ENCODE measurements at regions not wholly inside any gene's neighbourhood (a gene's known extent, or its start where the extent isn't known, plus 50 kb on each side); places are given as distances from the start of the nearest gene placed in this dataset.

- Histone ChIP-seq H3K27me3 (replicated peaks; ENCODE audit: insufficient read depth, low read length) (peaks cover 12% of the 10 kb centered on the region), H2AFZ (ENCODE audit: low read length) (no peak overlapping the region), H3K4me2 (ENCODE audit: low read depth, low read length) (no peak overlapping the region), H3K79me2 (ENCODE audit: low read length) (no peaks in the 10 kb centered on the region), H3K9me2 (replicated peaks; ENCODE audit: insufficient read depth, low read length) (no peaks in the 10 kb centered on the region), H3K9ac (ENCODE audit: low read length) (no peak overlapping the region), H3K4me3 (ENCODE audit: low read length) (no peak overlapping the region), H3K9me3 (replicated peaks; ENCODE audit: insufficient read depth, low read length) (no peaks in the 10 kb centered on the region), H4K20me1 (ENCODE audit: insufficient read depth, low read length) (no peaks in the 10 kb centered on the region), H3K36me3 (replicated peaks; ENCODE audit: insufficient read depth, low read length) (no peaks in the 10 kb centered on the region), H3K4me1 (ENCODE audit: low read length) (no peaks in the 10 kb centered on the region), H3K27ac (ENCODE audit: low read length) (no peak overlapping the region), H3F3A (ENCODE audit: insufficient read depth, low read length) (no peaks in the 10 kb centered on the region)
- TF ChIP-seq EZH2 (optimal IDR thresholded peaks at IDR 0.05; ENCODE audit: low read depth, low read length) = no peak
- TF ChIP-seq, protein P1, sequence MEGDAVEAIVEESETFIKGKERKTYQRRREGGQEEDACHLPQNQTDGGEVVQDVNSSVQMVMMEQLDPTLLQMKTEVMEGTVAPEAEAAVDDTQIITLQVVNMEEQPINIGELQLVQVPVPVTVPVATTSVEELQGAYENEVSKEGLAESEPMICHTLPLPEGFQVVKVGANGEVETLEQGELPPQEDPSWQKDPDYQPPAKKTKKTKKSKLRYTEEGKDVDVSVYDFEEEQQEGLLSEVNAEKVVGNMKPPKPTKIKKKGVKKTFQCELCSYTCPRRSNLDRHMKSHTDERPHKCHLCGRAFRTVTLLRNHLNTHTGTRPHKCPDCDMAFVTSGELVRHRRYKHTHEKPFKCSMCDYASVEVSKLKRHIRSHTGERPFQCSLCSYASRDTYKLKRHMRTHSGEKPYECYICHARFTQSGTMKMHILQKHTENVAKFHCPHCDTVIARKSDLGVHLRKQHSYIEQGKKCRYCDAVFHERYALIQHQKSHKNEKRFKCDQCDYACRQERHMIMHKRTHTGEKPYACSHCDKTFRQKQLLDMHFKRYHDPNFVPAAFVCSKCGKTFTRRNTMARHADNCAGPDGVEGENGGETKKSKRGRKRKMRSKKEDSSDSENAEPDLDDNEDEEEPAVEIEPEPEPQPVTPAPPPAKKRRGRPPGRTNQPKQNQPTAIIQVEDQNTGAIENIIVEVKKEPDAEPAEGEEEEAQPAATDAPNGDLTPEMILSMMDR (IDR thresholded peaks at IDR 0.05; ENCODE audit: low read length) = no peak
- no peak for TF ChIP-seq EZH2phosphoT487 (IDR thresholded peaks at IDR 0.05; ENCODE audit: low read length)
- DNase-seq = no peak
Measured at GRCh38 chr22:47384977-47385376, 622.5 kb downstream of the TBC1D22A start.

GRCh38 chr22:47382164-47382890, 619.9 kb downstream of the TBC1D22A start:
- Histone ChIP-seq H3K36me3 (replicated peaks; ENCODE audit: insufficient read depth, low read length) (no peaks in the 10 kb centered on the region), H3K4me1 (ENCODE audit: low read length) (no peaks in the 10 kb centered on the region), H4K20me1 (ENCODE audit: insufficient read depth, low read length) (no peaks in the 10 kb centered on the region), H3F3A (ENCODE audit: insufficient read depth, low read length) (no peaks in the 10 kb centered on the region), H3K9ac (ENCODE audit: low read length) (no peak overlapping the region), H2AFZ (ENCODE audit: low read length) (no peak overlapping the region), H3K4me2 (ENCODE audit: low read depth, low read length) (no peak overlapping the region), H3K27me3 (replicated peaks; ENCODE audit: insufficient read depth, low read length) (peaks cover 12% of the 10 kb centered on the region), H3K27ac (ENCODE audit: low read length) (no peak overlapping the region), H3K9me2 (replicated peaks; ENCODE audit: insufficient read depth, low read length) (no peaks in the 10 kb centered on the region), H3K4me3 (ENCODE audit: low read length) (no peak overlapping the region), H3K9me3 (replicated peaks; ENCODE audit: insufficient read depth, low read length) (no peaks in the 10 kb centered on the region), H3K79me2 (ENCODE audit: low read length) (no peaks in the 10 kb centered on the region)
- no peak for DNase-seq
- TF ChIP-seq, protein P1 (IDR thresholded peaks at IDR 0.05; ENCODE audit: low read length) = no peak
- TF ChIP-seq EZH2phosphoT487 (IDR thresholded peaks at IDR 0.05; ENCODE audit: low read length) = no peak
- no peak for TF ChIP-seq EZH2 (optimal IDR thresholded peaks at IDR 0.05; ENCODE audit: low read depth, low read length)

- Histone ChIP-seq H3K9ac (ENCODE audit: low read length) (no peak overlapping the region), H3K9me2 (replicated peaks; ENCODE audit: insufficient read depth, low read length) (no peaks in the 10 kb centered on the region), H3K4me3 (ENCODE audit: low read length) (no peak overlapping the region), H3K9me3 (replicated peaks; ENCODE audit: insufficient read depth, low read length) (no peaks in the 10 kb centered on the region), H3K4me2 (ENCODE audit: low read depth, low read length) (no peak overlapping the region), H2AFZ (ENCODE audit: low read length) (no peak overlapping the region), H3K4me1 (ENCODE audit: low read length) (no peaks in the 10 kb centered on the region), H3K79me2 (ENCODE audit: low read length) (no peaks in the 10 kb centered on the region), H3K27ac (ENCODE audit: low read length) (no peak overlapping the region), H3K36me3 (replicated peaks; ENCODE audit: insufficient read depth, low read length) (no peaks in the 10 kb centered on the region), H3K27me3 (replicated peaks; ENCODE audit: insufficient read depth, low read length) (peaks cover 12% of the 10 kb centered on the region; the same call in 1 of the 2 replicates), H3F3A (ENCODE audit: insufficient read depth, low read length) (no peaks in the 10 kb centered on the region), H4K20me1 (ENCODE audit: insufficient read depth, low read length) (no peaks in the 10 kb centered on the region)
- TF ChIP-seq, protein P1 (IDR thresholded peaks at IDR 0.05; ENCODE audit: low read length) = no peak
- TF ChIP-seq EZH2phosphoT487 (IDR thresholded peaks at IDR 0.05; ENCODE audit: low read length) (no peak), EZH2 (optimal IDR thresholded peaks at IDR 0.05; ENCODE audit: low read depth, low read length) (no peak)
- no peak for DNase-seq
Measured at GRCh38 chr22:47381240-47381639, 618.8 kb downstream of the TBC1D22A start.

Data from MM.1S (cell line).